Activated CD4-positive, alpha-beta T cell treated with anti-CD3 and anti-CD28 coated beads, Interleukin-10, Interleukin-2, amounts not matched to agents 100 ng/mL and 50 ng/mL, durations not matched to agents 16 hours and 8 hours (primary cell): ENCODE measurements at regions not wholly inside any gene's neighbourhood (a gene's known extent, or its start where the extent isn't known, plus 50 kb on each side); places are given as distances from the start of the nearest gene placed in this dataset.
A peak's percentile ranks its signal among the peaks of the same experiment; 100 is the strongest.

Experiments
- DNase-seq: peaks from one replicate; pipeline ENCODE4 v3.0.0-alpha.2; 2020

DNA sequence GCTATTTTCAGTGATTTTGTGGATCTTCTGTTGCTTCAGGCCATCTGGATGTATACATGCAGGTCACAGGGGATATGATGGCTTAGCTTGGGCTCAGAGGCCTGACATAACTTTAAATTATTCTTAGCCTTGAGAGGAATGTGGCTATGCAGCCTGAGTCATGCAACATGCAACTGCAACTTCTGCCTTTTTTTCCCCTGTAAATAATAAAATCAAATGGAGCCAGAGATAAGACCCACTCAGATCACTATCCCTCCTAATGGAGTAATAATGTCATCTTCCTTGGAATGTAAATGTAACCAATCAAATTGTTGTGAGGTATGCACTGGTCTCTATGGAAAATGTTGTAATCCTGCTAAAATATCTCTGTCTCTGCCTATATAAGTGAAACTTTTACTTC is 54.9 kb downstream of the MAGEB17 start:
- no peak for DNase-seq

DNA sequence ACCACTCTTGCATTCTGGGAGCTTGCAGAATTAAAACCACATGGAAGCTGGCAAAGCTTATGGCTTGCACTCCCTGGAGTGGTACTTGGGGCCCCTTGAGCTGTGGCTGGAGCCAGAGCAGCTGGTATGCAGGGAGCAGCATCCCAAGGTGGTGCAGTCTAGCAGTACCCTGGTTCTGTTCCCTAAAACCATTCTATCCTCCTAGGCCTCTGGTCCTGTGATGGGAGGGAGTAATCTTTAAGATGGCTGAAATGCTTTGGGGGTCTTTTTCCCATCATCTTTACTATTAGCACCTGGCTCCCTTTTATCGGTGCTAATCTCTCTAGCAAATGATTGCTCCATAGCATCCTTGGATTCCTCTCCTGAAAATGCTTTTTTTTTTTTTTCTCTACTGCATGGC is 56.1 kb downstream of the MAGEB17 start:
- DNase-seq, result no peak

DNA sequence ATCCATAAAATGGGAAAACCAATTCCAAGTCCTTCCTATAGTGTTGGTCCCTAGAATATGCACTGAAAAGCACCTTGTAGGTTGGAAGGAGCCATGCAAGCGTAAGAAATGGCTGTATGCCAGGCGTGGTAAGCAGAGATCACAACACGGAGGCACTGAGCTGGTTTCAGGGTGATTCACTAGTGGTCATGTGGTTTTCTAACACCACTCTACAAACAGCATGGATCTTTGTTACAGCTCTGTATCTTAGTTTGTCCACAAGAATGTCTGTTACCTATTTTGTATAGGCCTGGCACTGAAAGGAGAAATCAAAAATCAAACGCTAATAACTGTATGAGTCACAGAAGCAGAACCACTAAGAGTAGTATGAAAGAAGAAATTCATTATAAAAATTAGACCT is 71.9 kb downstream of the MAGEB17 start:
- DNase-seq, result peak; percentile 36

DNA sequence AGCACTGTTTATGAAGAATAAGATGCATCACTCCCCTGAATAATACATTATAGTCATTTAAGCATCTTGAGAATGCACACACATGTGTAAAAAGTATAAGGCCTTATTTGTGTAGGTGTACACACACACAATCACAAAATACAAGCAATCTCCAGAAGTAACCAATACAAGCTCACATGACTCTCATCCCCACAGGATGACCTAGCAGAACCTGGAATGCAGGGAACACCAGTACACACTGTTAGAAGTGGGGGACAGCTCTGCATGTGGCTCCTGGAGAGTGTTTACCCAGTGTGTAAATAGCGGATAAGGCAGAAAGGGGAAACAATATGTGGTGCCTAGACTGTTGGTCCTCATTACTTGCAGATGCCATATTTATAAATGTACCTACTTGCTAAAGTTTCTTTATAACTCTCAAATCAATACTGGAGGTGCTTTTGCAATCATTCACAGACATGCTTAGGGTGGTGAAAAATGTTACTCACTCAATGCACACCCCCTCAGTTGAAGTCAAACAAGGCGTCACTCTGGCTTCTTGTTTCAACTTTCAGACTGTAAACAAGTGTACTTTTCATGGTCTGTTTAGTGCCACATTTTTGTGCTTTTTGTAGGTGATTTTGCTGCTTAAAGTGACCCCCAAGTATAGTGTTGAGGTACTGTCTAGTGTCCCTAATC is 73.1 kb downstream of the MAGEB17 start:
- no peak for DNase-seq

DNA sequence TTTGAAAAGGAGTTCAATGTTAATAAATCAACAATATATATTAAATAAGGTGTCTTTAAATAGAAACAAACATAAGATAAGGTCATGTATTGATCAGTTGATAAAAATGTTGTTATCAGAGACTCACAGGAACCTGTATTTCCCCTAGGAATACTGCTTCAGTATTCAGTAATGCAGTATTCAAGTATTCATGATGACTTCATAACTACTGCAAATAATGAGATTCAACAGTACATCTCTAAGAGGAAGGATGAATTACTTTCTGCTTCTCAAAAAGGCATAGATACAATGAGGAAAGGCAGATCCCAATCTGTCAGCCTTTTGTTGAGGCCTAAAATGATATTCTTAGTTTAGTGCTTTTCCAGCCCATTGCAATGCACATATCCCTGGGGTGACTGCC is 73.7 kb downstream of the MAGEB17 start:
- DNase-seq, result no peak

DNA sequence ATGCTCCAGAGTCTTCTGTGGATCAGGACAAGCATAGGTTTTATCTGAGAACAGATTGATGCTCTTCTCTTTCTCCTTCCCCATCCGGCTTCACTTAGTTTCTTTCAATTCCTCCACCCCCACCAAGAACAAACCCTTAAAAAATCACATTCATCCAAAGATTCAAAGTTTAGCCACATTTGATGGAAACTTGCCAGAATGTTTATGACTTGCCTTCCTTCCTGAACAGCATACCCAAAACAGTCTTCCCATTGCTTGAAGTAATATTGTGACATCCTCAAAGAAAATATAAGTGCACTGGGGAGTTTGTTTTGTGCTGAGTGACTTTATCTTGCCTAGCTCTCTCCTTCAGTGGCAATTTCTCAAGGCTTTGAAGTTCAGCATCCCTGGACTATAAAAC is 83.0 kb downstream of the MAGEB17 start:
- no peak for DNase-seq

DNA sequence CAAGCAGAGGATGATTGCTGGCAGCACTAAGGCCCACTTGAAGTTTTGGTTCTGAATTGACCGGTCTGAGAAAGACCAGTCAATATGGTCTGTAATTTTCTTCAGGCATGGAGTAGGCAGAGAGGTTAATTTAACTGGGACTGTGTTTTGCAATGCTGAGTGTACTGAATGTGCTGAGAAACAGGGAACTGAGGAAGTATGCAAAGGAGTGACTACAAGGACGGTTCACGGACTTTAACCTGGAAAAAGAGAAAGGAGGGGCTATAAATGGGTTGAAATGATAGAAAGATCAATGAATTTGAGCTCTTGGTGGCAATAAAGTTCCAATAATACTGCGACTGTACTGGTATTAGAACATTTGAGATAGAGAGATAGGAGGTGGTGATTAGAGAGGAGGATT is 84.5 kb downstream of the MAGEB17 start:
- DNase-seq, result no peak

DNA sequence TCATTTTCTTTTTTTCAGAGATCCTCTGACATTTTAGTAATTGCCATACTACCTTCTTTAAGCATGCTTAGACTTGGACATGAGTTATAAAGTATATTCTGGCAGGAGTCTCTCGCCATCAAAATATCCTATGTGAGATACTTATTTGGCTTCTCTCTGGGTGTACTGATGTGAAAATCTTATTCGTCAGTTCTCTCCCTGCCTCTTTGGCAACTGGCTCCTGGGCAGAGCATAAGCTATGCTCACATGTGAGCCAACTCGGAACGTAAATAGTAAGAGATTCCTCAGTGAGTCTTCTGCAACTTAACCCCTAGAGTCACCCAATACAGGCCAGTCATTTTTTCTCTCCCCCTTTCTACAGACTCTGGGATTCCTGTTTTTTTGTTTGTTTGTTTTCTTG is 91.6 kb downstream of the MAGEB17 start:
- DNase-seq, result no peak

DNA sequence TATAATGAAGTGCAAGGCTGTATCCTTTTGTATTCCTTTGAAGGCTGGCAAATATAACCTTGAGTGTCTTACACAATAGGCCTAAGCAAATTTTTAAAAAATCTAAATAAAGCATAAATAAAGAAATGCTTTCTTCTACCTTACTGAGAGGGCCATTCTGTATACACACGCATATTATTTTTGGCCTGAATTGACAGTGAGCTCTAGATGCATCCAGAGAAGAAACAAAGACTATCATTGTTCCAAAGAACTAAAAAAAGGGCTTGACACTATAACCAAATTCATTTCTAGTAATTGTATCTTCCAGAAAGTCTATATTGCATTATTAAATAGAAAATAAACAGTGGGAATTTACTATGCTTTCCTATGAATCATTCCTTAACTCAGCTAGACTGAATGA is 100.2 kb downstream of the MAGEB17 start:
- no peak for DNase-seq

DNA sequence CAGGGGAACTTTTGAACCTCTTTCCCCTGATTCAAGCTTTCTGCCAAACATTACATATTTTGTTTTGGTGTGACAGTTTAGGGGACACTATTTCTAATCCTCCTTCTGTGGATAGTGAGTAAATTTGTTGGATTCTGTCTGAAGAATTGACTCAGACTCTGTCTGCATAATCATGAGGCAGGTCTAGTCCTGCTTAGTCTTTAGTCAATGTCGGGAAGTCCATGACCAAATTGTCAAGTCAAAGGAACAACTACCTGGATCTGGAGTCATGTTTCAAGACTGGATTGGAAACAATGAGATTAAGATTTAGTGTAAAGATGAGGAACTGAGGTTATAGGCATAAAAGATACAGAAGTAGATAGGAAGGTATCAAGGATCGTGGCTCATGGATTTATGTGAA is 100.9 kb downstream of the MAGEB17 start:
- no peak for DNase-seq

DNA sequence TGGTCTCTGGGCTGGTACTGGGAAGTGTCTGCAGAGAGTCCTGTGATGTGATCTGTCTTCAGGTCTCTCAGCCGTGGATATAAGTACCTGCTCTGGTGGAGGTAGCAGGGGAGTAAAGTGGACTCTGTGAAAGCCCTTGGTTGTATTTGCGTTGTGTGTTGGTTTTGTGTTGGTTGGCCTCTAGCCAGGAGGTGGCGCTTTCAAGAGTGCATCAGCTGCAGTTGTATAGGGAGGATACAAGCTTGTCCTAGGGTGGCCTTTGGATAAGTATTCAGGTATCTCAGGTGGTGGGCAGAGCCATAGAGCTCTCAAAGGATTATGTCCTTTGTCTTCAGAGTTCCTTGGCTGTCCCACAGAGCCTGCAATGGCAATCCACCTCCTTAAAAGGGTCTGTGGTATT is 111.6 kb downstream of the MAGEB17 start:
- DNase-seq, result peak; percentile 1

DNA sequence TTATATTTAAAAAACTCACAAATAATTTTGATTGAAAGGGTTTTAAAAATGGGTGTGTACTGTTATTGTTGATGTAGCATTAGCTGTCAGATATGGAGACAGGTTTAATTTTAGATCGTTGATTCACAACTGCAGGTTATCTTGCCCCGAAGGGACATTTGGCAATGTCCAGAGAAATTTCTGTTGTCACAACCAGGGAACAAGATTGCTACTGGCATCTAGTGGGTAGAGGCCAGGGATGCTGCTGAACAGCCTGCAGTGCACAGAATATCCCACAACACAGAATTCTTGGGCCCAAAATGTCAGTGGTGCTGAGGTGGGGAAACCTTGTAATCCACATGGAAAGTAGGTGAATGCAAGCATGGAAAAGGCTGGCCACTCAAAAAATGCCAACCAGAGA is 114.9 kb downstream of the MAGEB17 start:
- no peak for DNase-seq

DNA sequence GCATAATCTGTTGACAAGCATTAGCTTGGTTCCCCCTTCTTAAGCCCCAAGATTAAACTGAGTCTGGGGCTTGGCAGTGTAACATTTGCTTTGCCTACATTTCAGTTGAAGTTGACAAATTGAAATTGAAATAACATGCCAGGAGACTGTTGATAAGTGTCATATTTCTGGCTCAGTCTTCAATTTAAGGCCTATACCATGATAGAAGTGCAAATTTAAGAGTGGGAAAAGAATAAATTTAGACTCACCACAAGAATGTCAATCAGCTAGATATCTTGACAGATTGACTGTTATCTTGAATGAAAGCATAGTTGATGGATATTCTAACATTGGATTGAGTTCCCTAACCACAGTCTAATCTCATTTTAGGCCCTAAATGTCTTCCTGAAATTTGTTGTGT is 117.6 kb downstream of the MAGEB17 start:
- DNase-seq, result no peak

DNA sequence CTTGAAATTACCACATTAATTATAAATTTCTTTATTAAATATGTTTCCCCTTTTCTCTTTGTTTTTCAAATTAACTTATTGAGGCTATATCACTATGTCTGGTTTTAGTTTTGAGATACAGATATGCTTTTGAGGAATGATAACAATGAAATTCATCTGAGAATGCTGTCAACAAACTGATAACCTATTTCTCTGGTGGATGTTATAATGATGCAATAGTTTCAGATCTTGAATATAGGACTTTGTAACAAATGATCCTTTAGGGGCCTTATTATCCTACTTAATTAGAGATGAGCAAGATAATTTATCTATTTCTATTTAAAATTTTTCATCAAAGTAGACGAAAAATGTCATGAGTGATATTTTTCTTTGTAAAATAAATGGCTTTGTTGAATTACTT is 123.7 kb downstream of the MAGEB17 start:
- DNase-seq, result no peak

DNA sequence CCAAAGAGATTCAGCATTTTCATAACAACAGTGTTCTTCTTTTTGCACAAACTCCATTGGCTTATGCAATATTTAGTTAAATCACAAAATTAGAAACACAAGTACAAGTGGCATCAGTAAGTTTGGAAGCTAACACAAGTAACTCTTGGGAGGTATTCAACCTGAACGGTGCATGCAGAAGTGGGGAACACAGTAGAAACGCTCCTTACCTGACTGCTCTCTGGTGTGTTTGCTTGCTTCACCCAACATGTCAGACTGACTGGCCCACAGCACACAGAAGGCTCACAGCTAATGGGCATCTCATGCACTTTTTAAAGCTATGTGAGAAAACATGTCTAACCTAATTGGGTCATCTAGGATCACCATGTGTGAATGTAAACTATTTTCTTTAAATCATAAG is 133.6 kb downstream of the MAGEB17 start:
- no peak for DNase-seq

DNA sequence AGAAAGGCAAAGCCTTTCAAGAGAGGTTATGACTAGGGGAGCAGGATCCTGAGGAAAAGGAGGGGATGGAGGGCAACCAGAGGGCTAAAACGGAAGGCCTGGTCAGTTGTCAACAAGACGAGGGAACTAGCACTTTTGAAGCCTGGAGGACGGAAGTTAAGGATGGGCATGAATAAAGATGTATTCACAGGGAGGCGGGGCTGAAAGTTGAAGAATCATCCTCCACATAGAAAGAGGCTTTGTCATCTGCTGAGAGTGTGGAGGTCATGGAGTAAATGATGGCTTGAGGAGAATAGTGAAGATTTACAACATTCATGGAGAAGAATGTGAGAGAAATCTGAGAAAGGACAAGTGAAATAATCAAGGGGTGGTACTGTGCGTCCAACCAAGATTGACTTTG is 137.5 kb downstream of the MAGEB17 start:
- DNase-seq, result no peak

DNA sequence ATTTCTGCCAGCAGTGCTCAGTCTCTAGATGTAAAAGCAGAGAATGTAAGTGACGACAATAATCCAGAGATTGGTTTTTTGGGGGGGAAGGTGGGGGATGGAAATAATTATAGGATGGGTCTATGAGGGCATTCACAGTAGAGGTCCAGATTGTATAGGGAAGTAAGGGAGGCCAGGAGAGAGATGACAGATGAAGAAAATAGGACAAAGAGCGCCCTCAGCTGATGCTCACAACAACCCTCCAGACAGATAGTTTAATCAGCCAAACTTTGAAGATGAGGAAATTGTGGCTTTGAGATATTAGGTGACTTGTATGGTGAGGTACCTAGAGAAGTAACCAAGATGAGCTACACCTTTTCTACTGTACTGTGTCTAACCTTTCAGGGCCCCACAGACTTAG is 137.9 kb downstream of the MAGEB17 start:
- DNase-seq, result no peak

DNA sequence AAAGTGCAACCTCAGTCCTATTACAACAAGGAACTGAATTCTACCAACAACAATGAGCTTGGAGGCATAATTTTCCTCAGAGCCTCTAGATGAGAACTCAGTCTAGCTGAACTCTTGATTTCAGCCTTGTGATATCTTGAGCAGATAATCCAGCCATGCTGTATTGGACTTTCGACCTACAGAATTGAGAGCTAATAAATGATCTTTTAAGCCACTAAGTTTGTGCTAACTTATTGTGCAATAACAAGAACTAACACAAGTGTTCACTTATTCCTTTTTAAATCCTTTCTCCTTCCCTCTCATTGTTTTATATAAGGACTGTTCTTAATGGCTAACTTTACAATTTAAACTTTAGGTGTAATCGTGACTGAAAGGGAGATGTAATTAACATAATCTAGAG is 140.7 kb downstream of the MAGEB17 start:
- no peak for DNase-seq

DNA sequence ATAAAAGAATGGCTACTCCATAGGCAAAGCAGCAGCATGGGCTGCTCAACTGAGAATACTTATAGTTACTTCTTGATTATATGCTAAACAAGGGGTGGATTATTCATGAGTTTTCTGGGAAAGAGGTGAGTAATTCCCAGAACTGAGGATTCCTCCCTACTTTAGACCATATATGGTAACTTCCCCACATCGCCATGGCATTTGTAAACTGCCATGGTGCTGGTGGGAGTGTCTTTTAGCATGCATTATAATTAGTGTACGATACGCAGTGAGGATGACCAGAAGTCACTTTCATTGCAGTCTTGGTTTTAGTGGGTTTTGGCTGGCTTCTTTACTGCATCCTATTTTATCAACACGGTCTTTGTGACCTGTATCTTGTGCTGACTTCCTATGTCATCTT is 141.5 kb downstream of the MAGEB17 start:
- no peak for DNase-seq

DNA sequence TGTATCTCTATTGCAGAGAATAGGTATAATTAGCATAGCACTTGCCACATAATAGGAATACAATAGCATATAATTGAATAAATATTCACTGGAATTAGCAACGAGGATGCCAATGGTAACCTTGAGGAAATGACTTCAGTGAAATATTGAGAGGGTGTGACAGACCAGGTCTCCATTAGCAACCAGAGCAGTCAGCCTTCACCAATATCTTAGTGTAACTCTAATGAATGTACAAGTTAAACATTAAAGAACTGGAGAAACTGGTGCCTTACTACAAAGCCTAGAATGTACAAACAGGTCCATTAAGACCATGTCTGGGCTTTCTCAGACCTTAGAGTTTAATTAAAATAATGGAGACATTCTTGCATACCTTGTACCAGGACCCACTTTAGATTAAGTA is 143.0 kb downstream of the MAGEB17 start:
- no peak for DNase-seq

DNA sequence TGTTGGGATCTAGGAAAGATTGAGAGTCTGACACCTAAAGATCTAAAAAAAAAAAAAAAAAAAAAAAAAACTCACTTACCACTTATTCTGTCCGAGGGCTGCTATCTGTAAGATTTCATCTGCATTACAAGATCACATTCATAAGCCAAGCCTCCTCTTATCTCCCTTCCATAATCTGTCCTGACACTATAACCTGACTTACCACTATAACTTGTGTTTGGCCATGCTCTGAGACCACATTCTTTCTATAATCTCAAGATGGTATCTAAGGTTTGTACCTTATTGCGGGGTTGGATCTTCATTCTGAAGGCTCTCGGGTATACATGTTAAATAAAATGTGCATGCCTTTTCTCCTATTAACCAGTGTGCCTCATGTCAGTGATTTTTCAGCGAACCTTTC is 144.4 kb downstream of the MAGEB17 start:
- DNase-seq, result no peak

DNA sequence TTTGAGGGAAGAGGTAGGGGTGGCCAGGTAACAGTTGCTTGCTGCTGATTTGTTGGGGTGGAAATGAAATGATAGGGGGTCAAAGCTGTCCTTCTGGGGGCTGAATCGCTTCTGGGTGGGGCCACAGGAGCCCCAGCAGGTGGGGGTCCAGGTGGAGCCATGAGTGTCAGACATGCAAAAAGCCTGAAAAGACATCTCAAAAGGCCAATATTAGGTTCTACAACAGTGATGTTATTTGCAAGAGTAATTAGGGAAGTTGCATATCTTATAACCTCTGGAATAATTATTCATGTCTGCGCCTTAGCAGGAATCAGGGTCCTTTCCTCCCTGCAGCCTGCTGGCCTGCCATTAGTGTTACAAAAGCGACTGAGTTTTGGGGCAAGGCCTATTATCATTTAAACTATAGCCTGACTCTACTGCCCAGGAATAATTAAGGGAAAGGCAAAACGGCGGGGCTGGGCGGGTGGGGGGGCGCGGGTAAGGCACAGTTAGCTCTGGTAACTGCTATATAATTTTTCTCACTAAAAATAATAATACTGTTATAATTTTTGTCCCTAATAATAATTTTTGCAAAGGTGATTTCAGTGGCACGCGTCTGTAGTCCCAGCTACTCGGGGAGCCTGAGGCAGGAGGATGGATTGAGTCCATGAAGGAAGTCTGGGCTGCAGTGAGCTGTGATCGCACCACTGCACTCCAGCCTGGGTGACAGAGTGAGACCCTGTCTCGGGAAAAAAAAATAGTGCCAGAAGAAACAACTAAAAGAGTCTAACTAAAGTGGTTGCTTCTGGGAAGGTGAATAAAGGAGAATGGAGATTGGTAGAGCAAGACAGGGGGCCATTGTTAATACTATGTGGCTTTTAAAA is 145.7 kb downstream of the MAGEB17 start:
- DNase-seq, result no peak

DNA sequence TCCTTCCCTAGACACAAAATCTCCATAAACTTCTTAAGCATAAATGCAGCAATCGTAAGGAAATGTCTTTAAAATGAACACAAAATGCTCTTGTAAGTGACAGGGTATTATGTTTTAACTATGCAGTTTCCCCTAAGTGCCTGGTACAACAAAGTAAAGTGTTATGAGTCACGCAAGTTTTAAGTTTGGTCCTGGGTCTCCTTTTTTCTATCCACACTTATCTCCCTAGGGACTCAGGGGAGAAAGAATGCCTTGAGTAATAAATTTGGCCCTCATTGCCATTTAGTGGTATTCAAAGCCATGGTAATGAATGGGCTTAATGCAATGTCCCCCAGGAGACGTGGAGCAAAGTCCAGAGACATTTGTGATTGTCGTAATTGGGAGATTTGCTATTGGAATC is 149.1 kb downstream of the MAGEB17 start:
- no peak for DNase-seq

DNA sequence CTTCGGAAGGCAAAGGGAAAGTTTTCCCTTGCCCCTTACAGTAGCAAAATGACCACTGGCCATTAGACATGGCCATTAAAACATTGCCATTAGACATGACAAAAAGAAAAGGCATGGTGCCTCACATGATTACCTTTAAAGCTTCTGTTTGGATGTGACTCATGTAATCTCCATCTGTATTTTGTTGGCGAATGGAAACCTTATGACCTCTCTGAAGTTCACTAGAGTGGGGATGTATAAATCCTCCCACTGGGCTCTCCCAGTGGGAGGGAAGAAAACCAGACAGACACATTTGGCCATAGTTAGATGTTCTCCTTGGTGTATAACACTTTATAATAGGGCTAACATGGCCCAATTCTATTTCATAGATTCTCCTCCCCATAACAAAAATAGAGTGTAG is 152.6 kb downstream of the MAGEB17 start:
- DNase-seq, result no peak
